GM19025 (cell line): ENCODE measurements at regions not wholly inside any gene's neighbourhood (a gene's known extent, or its start where the extent isn't known, plus 50 kb on each side); places are given as distances from the start of the nearest gene placed in this dataset.
"Not testable (repeated sequence)": the region's sequence is repeated elsewhere in the genome, so short reads cannot be mapped to it uniquely, and the experiment has no call there.

Source experiments
- ATAC-seq: cut with Tn5 transposase; IDR thresholded peaks from one replicate; pipeline ENCODE4 v1.9.1; 2021; ENCODE audit warnings: mild to moderate bottlenecking, low read depth, moderate library complexity; ENCODE audit not compliant: unreplicated experiment

DNA sequence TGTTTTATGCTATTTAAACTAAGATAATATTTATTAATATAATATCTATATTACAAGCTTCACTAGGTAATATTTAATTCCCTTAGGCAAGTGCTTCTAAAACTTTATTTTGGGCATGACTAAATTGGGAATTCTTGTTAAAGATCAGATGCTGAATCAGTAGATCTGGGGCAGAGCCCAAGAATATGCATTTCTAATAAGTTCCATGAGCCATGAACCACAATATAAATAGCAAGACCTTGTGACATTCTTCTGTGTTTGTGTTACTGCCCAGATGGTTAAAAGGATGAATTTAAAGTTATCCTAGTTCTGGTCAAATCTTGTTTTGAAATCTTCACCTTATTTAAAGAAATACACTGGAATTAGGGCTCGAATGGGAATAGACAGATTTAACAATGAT is 258.4 kb upstream of the CACNA2D1 start:
- no peak for ATAC-seq

DNA sequence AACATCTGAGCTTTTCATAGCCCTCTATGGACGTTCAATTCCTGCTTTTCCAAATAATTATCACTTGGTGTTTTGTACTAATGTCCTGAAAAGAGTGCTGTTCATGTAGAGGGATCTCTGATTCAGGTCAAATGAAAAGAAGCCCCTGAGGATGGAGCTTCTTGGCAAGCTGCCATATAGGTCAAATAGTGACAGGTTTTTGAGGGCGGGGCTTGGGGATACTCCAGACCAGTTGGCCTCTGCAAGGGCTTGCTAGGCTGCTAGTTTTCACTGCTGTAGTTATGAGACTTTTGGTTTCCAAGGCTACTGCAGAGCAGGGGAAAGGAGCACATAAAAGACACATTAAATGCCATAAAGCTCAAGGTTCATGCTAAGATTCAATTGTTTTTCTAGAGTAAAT is 257.2 kb upstream of the CACNA2D1 start:
- ATAC-seq, result no peak

DNA sequence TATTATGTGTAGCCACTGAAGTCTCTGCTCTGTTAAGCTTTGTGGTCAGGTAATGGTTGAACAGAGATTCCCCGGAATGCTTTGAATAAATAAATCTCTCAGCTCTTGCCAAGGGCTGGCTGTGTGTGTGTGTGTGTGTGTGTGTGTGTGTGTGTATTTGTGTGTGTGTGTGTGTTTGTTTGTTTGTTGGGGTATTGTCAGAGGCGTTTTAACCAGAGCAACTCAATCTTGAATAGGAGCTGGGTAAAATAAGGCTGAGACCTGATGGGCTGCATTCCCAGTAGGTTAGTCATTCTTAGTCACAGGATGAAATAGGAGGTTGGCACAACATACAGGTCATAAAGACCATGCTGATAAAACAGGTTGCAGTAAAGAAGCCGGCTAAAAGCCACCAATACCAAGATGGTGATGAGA is 256.2 kb upstream of the CACNA2D1 start:
- ATAC-seq, result no peak

DNA sequence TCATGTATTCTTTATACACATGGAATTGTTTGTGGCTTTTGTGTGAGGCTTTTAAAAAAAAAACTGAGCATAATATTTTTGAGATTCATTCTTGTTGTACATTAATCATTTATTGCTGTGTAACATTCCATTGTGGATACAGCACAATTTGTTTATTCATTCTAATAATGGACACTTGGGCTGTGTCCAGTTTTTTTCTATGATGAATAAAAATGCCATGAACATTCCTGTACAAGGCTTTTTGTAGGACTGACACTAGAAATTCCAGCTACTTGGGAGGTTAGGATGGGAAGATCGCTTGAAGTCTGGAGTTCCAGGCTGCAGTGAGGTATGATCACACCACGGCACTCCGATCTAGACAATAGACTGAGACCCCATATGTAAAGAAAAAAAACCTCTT is 254.3 kb upstream of the CACNA2D1 start:
- ATAC-seq, result no peak

DNA sequence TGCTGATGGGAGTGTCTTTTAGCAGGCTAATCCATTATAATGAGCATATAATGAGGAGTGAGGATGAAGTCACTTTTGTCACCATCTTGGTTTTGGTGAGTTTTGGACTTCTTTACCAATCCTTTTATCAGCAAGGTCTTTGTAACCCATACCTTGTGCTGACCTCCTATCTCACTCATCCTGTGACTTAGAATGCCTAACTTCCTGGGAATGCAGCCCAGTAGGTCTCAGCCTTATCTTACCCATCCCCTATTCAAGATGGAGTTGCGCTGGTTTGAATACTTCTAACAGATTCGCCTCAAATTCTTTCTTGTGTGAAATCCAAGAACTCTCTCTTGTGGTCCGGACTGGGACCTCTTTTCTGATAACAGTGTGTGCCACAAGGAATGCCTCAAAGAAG is 253.1 kb upstream of the CACNA2D1 start:
- no peak for ATAC-seq

DNA sequence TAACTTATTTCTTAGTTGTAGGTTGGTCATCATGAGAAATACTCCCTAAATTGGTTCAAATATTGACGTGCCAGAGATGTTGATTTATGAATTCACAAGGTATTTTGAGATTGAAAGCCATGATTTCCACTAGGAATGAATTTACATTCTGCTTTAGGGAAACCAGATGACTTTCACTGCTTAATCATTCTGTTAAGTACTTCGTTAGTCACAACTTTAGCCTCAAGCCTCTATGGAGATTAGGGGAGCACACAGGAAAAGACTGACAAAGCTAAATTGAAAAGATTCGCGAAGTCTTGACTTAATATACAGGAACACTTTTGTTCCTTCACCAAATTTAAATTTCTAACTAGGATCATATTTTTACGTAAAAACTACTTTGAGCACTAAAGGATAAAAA is 250.4 kb upstream of the CACNA2D1 start:
- ATAC-seq, result no peak

DNA sequence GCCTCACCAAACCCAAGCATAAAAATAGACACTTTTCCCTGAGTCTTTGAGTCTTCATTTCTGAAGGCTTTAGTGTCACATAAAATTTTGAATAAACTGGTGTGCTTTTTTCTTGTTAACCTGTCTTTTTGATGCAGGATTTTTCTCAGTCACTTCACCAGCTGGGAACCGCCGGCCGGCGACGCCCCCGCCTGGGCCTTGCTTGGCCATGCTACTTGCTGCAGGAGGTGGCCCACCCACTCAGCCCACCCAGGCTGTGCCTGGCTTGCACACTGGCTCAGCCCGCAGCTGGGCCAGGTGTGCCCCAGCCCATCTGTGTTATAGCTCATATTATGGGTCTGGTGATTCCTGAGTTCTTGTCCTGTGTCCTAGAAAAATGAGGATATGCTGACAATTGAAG is 247.4 kb upstream of the CACNA2D1 start:
- no peak for ATAC-seq

DNA sequence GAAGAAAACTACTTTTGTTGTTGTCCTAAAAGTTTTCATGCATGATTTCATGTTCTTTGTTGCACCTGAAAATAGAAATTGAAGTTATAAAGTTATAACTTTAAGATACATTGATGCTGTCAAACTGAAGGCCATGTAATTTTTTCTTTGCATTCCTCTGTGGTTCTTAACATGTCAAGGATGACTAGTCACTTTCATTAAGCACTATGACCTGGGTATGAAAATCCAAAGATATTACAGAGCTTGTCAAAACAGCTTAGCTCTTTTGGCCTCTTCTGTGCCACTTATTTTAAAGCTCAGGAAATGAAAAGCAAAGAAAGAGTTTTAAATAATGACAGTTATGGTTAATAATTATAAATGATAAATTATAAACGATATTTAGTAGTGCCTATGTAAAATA is 241.6 kb upstream of the CACNA2D1 start:
- no peak for ATAC-seq

DNA sequence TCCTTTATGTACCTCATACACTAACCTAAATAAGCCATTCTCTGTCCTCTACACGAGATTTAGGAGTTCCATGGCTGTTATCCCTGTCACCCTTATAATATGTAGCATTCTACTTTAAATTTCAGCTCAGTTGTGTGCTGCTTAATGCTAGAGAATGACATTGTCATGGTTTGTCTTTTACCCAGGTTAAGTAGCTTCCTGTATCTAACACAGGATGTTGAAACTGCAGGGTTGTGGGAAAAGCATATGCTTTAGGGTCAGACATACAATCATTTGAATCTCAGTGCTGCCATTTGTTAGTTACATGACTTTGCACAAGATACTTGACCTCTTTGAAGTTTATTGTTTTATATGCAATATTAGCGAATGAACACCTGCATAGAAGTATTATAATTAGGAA is 235.1 kb upstream of the CACNA2D1 start:
- no peak for ATAC-seq

DNA sequence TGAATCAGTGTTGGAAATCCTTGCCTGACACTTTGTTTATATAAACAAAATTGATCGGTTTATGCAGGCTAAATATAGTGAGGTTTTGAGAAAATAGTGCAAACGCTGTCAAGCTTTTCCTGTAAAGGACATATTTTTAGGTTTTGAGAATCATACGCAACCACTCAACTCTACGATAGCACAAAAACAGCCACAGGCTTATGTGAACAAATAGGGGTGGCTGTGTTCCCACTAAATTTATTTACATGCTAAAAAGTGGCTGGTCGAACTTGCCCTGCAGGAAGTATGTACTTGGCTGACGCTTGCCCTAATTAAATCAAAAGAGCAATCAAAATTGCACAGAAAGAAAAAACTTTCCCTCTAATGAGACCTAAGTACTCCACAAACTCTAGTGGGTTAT is 234.7 kb upstream of the CACNA2D1 start:
- no peak for ATAC-seq

DNA sequence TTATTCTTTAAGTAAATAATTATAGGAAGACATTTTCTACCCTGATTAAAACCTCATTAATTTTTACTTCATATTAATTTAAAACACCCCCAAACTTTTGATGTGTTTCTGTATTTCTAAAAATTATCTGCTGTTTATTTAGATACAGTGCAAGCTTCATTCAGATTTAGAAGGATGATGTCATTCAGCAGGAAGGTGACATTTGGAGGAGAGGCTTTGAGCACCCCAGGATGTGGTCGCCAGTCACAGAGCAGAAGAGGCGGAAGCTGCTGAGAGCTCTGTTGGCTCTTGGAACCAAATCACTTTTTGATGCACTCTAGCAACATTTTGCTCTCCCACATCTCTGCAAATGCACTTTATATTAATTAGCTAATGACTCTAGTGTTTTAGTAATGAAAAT is 233.9 kb upstream of the CACNA2D1 start:
- ATAC-seq, result no peak

DNA sequence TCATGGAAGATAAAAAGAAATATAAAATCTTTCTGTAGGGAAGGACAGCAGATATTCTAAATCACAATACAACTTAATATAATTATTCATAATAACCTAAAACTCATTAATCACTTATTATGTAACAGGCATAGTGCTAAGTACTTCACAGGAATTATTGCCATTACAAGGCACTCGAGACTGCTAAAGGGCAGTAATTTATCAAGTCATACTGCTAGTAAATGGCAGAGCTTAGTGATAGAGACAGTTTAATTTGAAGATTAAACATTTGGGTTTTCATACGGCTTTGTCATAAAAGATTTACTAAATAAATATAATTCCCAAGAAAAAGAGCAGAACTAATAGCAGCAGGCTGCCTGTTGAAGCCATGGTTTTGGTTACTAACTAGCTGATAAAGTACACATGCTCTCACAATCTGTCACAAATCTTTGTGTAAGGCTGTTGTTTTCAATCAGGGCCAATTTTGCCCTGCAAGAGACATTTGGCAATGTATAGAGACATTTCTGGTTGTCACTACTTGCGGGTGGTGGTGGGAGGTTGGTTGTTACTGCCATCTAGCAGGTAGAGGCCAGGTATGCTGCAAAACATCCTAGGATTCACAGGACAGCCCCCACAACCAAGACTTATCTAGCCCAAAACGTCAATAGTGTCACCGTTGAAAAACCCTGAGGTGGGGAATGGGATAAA is 233.3 kb upstream of the CACNA2D1 start:
- ATAC-seq, result no peak

DNA sequence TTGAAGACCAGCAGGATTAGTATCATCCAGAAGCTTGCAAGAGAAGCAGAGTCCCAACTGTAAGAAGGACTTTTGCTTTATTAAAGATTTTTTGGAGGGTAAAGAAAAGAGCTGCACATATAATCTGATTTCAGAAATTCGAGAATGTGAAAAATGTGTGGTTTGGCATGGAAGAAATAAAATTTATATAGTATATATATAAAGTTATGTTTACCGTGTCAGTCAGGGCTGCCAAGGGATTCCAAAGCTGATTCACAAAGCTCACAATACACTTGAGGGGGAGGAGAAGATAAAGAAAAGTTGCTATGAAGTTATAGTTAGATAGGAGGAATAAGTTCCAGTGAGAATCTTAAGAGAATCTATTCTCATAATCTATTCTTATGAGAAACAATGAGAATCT is 231.8 kb upstream of the CACNA2D1 start:
- ATAC-seq, result no peak

DNA sequence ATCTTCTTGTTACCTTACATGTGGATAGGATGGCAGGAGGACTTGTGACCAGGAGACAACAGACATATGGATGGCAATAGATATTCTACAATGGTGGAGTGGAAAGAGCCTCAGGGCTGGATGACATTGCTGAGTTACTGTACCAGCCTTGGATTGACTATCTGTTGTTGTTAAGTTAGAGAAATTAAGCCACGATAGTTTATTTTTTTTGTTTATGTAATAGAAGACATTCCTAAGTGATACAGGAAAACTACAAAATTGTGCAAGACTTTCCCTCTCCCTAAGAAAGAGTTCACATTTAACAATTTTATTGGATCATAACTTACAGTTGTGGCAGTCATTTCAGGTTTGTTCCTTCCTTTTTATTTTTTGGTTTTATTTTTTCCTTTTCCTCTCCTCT is 230.7 kb upstream of the CACNA2D1 start:
- no peak for ATAC-seq

DNA sequence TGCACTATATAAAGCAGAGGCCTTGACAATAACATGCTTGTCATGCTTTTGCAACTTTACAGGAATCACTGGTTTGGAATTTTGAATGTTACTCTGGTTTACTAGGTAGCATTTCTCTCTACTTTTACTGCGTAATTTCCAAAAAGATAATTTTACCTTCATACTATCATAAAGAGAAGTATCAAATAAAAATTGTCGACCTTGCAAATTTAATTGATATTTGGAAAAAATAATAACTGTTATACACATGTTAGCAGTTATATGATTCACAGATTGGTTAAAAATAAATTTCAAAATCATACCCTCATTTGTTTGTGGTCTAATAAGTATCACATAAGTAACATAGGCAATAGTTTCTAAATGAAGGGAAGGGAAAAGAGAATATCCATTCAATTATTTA is 228.5 kb upstream of the CACNA2D1 start:
- ATAC-seq, result no peak

DNA sequence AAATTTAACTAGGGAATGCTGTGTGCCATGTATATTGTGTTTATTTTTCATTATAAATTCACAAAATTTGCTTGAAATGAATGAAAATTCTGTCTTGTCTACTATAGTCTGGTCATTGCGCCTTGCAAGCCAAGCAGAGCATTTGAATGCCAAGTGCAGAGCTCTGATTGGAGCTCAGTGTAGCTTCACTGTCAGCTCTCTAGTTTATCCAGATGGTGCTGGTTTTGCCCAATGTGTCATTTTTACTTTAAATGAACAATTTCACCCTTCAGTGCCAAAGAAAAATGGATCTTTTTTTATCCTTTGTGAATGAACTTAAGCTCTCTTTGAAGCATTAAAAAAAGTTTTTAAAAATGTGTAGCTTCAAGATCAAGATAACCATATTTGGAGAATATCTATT is 225.6 kb upstream of the CACNA2D1 start:
- ATAC-seq, result no peak

DNA sequence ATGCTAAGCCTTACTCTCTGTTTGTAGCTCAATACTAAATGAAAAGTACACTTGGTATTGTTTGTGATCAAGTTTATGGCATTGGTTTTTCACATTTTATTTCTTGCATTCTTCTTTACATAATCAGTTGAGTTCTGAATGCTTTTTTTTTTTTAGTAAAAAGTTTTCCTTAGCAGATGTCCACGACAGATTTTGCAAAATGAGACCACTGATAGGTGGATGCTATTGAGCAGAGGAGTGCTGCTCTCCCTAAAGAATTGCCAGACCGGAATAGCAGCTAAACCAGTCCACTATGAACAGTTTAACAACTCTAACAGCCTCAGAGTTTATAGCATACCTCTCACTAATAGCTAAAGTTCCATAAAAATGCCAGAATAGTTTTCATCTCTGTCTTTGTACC is 225.1 kb upstream of the CACNA2D1 start:
- ATAC-seq, result no peak

DNA sequence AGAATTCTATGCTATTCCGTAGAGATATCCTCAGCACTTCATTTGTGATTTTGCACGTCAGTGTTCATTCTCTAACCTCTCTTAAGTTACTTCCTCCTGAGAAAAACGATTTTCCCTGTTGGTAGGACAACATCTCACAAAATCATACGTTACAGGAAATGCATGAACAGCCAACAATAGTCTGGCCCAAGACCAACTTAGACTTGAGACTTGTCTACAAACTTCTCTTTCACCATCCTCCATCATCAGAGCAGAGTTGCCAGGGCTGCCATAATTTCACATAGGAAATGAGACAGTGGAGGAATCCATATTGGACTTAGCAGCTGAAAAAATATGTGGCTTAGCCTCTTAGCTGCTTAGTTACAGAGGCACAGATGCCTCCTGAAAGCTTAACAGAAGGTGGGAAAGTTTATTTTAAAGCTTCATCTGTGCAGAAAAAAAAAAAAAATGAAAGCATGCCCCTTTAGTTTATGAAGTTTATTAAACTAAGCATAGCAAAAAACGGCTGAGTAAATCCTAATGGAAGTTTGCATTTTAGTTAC is 222.5 kb upstream of the CACNA2D1 start:
- no peak for ATAC-seq

DNA sequence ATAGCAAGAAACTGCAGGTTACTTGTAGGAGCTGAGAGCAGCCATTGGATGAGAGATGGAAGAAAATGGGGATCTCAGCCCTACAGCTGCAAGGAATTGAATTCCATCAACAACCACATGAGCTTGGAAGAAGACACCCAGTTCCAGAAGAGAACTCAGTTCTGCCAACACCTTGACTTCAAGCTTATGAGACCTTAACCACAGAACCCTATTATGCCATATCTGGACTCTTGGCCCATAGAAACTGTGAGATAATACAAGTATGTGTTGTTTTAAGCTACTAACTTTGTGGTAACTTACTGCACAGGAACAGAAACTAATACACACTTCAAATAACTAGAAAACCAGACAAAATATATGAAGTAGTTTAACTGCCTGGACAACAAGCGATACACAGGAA is 212.4 kb upstream of the CACNA2D1 start:
- ATAC-seq, result no peak

DNA sequence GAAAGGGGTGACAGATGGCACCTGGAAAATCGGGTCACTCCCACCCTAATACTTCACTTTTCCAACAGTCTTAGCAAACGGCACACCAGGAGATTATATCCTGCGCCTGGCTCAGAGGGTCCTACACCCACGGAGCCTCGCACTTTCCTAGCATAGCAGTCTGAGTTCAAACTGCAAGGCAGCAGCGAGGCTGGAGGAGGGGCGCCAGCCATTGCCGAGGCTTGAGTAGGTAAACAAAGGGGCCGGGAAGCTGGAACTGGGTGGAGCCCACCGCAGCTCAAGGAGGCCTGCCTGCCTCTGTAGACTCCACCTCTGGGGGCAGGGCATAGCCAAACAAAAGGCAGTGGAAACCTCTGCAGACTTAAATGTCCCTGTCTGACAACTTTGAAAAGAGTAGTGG is 206.5 kb upstream of the CACNA2D1 start:
- not testable (repeated sequence) for ATAC-seq

DNA sequence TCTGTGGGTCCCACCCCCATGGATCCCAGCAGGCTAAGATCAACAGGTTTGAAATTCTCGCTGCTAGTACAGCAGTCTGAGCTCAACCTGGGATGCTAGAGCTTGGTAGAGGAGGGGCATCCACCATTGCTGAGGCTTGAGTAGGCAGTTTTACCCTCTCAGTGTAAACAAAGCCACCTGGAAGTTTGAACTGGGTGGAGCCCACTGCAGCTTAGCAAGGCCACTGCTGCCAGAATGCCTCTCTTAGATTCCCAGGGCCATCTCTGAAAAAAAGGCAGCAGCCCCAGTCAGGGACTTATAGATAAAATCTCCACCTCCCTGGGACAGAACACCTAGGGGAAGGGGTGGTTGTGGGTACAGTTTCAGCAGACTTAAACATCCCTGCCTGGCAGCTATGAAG is 190.0 kb upstream of the CACNA2D1 start:
- ATAC-seq, result no peak

DNA sequence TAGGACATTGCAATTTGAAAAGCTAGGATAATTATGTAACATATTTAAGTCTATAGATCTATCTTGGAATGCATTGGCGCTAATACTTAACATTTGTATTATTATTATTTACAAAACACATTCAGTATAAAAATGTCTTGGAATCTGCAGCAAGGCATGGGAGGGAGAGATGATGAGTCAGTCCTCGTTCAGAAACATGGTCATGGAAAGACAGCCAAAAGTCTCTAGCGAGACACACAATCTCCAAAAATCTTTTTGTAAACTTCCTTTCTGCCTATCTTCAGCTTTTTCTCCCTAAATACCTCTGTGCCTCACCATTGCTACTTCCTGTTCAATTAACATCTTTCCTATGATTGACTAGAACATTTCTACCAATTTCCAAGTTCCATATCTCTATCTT is 188.4 kb upstream of the CACNA2D1 start:
- no peak for ATAC-seq

DNA sequence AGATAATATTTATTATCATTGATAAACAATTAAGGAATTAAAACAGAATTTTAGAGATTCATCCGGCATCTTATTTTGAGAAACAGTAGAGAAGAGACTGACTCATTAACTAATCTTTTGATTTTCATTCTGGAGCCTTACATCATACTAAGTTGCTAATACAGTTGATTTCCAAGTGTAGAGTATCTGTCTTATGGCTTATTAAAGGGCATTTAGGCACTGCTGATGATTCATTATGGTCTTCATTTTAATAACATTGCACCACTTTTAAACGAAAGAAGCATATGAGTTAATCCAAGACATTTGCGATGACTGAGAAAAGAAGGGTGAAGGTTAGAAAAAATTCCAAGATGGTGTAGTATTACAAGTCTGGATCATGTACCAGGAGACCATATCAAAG is 186.0 kb upstream of the CACNA2D1 start:
- no peak for ATAC-seq
